GM23338 (cell line): ENCODE measurements at regions not wholly inside any gene's neighbourhood (a gene's known extent, or its start where the extent isn't known, plus 50 kb on each side); places are given as distances from the start of the nearest gene placed in this dataset.

Experiments
- ATAC-seq: fragments of 200-7000 bp; cut with Tn5 transposase; 3 replicates; pipeline ENCODE4 v1.9.1; 2020
- DNase-seq: peaks from one replicate; pipeline ENCODE4 v3.0.0-alpha.2; 2015; ENCODE audit warnings: low spot score
- H2AFZ ChIP-seq: fragments of 200-600 bp; sonication (generic); 2 replicates; pipeline ENCODE4 v1.8.0; 2016; ENCODE audit warnings: antibody characterized with exemption, mild to moderate bottlenecking, moderate library complexity
- H3F3A ChIP-seq: fragments of 200-600 bp; sonication (generic); replicated peaks from 2 replicates; pipeline ENCODE4 v1.8.0; 2017; ENCODE audit warnings: antibody characterized with exemption, mixed run types, low read depth
- H3K27ac ChIP-seq: fragments of 200-600 bp; sonication (generic); 2 replicates; pipeline ENCODE4 v1.6.1; 2016; ENCODE audit warnings: low read depth
- H3K27me3 ChIP-seq: fragments of 200-600 bp; sonication (generic); 2 replicates; pipeline ENCODE4 v1.8.0; 2016; ENCODE audit warnings: mild to moderate bottlenecking, mixed run types, moderate library complexity; ENCODE audit not compliant: insufficient read depth
- H3K36me3 ChIP-seq: fragments of 200-600 bp; sonication (generic); 2 replicates; pipeline ENCODE4 v1.8.0; 2016; ENCODE audit warnings: mild to moderate bottlenecking; ENCODE audit not compliant: insufficient read depth
- H3K4me1 ChIP-seq: fragments of 200-600 bp; sonication (generic); 2 replicates; pipeline ENCODE4 v1.8.0; 2016; ENCODE audit warnings: mild to moderate bottlenecking, moderate library complexity; ENCODE audit not compliant: insufficient read depth
- H3K4me2 ChIP-seq: fragments of 200-600 bp; sonication (generic); 2 replicates; pipeline ENCODE4 v1.7.1; 2017; ENCODE audit warnings: mixed run types
- H3K4me3 ChIP-seq: fragments of 200-600 bp; sonication (generic); 2 replicates; pipeline ENCODE4 v1.6.1; 2016; ENCODE audit warnings: mixed run types
- H3K79me2 ChIP-seq: fragments of 200-600 bp; sonication (generic); replicated peaks from 2 replicates; pipeline ENCODE4 v1.8.0; 2017; ENCODE audit warnings: mild to moderate bottlenecking; ENCODE audit not compliant: insufficient read depth
- H3K9me2 ChIP-seq: fragments of 200-600 bp; sonication (generic); 2 replicates; pipeline ENCODE4 v1.8.0; 2017; ENCODE audit not compliant: insufficient read depth
- H4K20me1 ChIP-seq: fragments of 200-600 bp; sonication (generic); replicated peaks from 2 replicates; pipeline ENCODE4 v1.8.0; 2017; ENCODE audit warnings: mild to moderate bottlenecking; ENCODE audit not compliant: insufficient read depth
- H3K27ac Mint-ChIP-seq: 2 replicates; pipeline ENCODE4 v1.8.0; 2020; ENCODE audit warnings: inconsistent platforms, mild to moderate bottlenecking, moderate library complexity, mixed read lengths
- H3K27me3 Mint-ChIP-seq: 3 replicates; pipeline ENCODE4 v1.8.0; 2022; ENCODE audit warnings: low read depth, mild to moderate bottlenecking, moderate library complexity, mixed read lengths, inconsistent platforms; ENCODE audit not compliant: insufficient read depth, poor library complexity
- H3K36me3 Mint-ChIP-seq: 3 replicates; pipeline ENCODE4 v1.8.0; 2021; ENCODE audit warnings: low read depth, mild to moderate bottlenecking, inconsistent platforms, moderate library complexity, mixed read lengths
- H3K4me1 Mint-ChIP-seq: 3 replicates; pipeline ENCODE4 v1.8.0; 2020; ENCODE audit warnings: mild to moderate bottlenecking, inconsistent platforms, mixed read lengths
- H3K4me3 Mint-ChIP-seq: 3 replicates; pipeline ENCODE4 v1.8.0; 2021; ENCODE audit warnings: moderate library complexity, mild to moderate bottlenecking, inconsistent platforms, mixed read lengths
- H3K9me3 Mint-ChIP-seq: 3 replicates; pipeline ENCODE4 v1.8.0; 2020; ENCODE audit warnings: moderate library complexity, mild to moderate bottlenecking, inconsistent platforms, mixed read lengths
- CREB1 ChIP-seq: fragments of 250-450 bp; sonication (Bioruptor Pico); IDR thresholded peaks from 2 replicates; pipeline ENCODE4 v1.5.0; 2020; ENCODE audit warnings: low read depth, mild to moderate bottlenecking, moderate library complexity
- ETS1 ChIP-seq: IDR thresholded peaks from 2 replicates; pipeline ENCODE4 v1.6.1; 2016; ENCODE audit warnings: antibody characterized with exemption
- EZH2 ChIP-seq: fragments of 200-600 bp; sonication (generic); IDR thresholded peaks from one replicate; pipeline ENCODE4 v1.8.0; 2017; ENCODE audit warnings: antibody characterized with exemption, mild to moderate bottlenecking, low read depth; ENCODE audit not compliant: unreplicated experiment
- EZH2phosphoT487 ChIP-seq: fragments of 200-600 bp; sonication (generic); IDR thresholded peaks from one replicate; pipeline ENCODE4 v1.8.1; 2018; ENCODE audit warnings: antibody characterized with exemption; ENCODE audit not compliant: unreplicated experiment
- JUNB ChIP-seq: IDR thresholded peaks from one replicate; pipeline ENCODE4 v1.6.1; 2016; ENCODE audit warnings: antibody characterized with exemption; ENCODE audit not compliant: unreplicated experiment
- POLR2AphosphoS5 ChIP-seq: IDR thresholded peaks from 2 replicates; pipeline ENCODE4 v1.6.1; 2016; ENCODE audit warnings: antibody characterized with exemption, low read depth
- REST ChIP-seq: IDR thresholded peaks from one replicate; pipeline ENCODE4 v1.6.1; 2018; ENCODE audit warnings: antibody characterized with exemption; ENCODE audit not compliant: unreplicated experiment
- ZNF114 ChIP-seq: fragments of 250-450 bp; sonication (Bioruptor Pico); IDR thresholded peaks from 2 replicates; pipeline ENCODE4 v1.5.0; 2020; ENCODE audit warnings: mild to moderate bottlenecking, moderate library complexity
- ZNF331 ChIP-seq: fragments of 250-450 bp; sonication (Bioruptor Pico); IDR thresholded peaks from 2 replicates; pipeline ENCODE4 v1.5.0; 2020; ENCODE audit warnings: low read depth, mild to moderate bottlenecking, moderate library complexity
- ZNF462 ChIP-seq: fragments of 250-450 bp; sonication (Bioruptor Pico); IDR thresholded peaks from 2 replicates; pipeline ENCODE4 v1.5.0; 2020; ENCODE audit warnings: mild to moderate bottlenecking, moderate library complexity

- H2AFZ ChIP-seq: no peak overlapping the region
- no peak overlapping the region for H3K4me3 ChIP-seq
- H3K36me3 ChIP-seq: no peaks in the 10 kb centered on the region
- Mint-ChIP-seq H3K4me3 (no peak overlapping the region), H3K27me3 (peaks cover 19% of the 10 kb centered on the region), H3K36me3 (peaks cover 1% of the 10 kb centered on the region; the same call in 2 of the 3 replicates), H3K4me1 (peaks cover 23% of the 10 kb centered on the region), H3K27ac (no peak overlapping the region), H3K9me3 (peaks cover 1% of the 10 kb centered on the region; the same call in 2 of the 3 replicates)
- H3K27me3 ChIP-seq: peaks cover 3% of the 10 kb centered on the region
- no peaks in the 10 kb centered on the region for H3F3A ChIP-seq
- H3K4me1 ChIP-seq: peaks cover 25% of the 10 kb centered on the region
- no peak for DNase-seq
- H3K79me2 ChIP-seq: no peaks in the 10 kb centered on the region
- no peak overlapping the region for H3K27ac ChIP-seq
- no peak for ATAC-seq
- TF ChIP-seq ZNF462 (no peak), ZNF331 (CRISPR knock-in tag) (no peak), REST (no peak), ZNF114 (CRISPR knock-in tag) (no peak), EZH2phosphoT487 (no peak), EZH2 (no peak), CREB1 (CRISPR knock-in tag) (no peak), POLR2AphosphoS5 (no peak), JUNB (no peak), ETS1 (no peak)
- H3K4me2 ChIP-seq: no peak overlapping the region
- no peaks in the 10 kb centered on the region for H4K20me1 ChIP-seq
- 0 out of 2 replicates have a peak, but pooled peaks cover 3% of the 10 kb centered on the region for H3K9me2 ChIP-seq
Measured at GRCh38 chr15:93324186-93324975, 235.4 kb upstream of the RGMA start.
